H9 (cell line): ENCODE measurements at regions not wholly inside any gene's neighbourhood (a gene's known extent, or its start where the extent isn't known, plus 50 kb on each side); places are given as distances from the start of the nearest gene placed in this dataset.

Experiments
- DNase-seq: peaks from one replicate; pipeline ENCODE4 v3.0.0-alpha.2; 2017
- H2AFZ ChIP-seq: one replicate; pipeline ENCODE4 v1.6.1; 2013; ENCODE audit warnings: mild to moderate bottlenecking, low read length, control low read depth, moderate library complexity
- H2AK5ac ChIP-seq: 2 replicates; pipeline ENCODE4 v1.6.1; 2013; ENCODE audit warnings: low read length, control low read depth, mixed read lengths; ENCODE audit not compliant: insufficient read length
- H2BK120ac ChIP-seq: one replicate; pipeline ENCODE4 v1.6.1; 2013; ENCODE audit warnings: low read depth, mild to moderate bottlenecking, low read length, control low read depth, inconsistent platforms; ENCODE audit not compliant: poor library complexity, severe bottlenecking
- H2BK12ac ChIP-seq: 2 replicates; pipeline ENCODE4 v1.6.1; 2013; ENCODE audit warnings: low read length, control low read depth, mixed read lengths, low read depth; ENCODE audit not compliant: insufficient read length
- H2BK15ac ChIP-seq: 2 replicates; pipeline ENCODE4 v1.6.1; 2013; ENCODE audit warnings: low read depth, low read length, control low read depth
- H2BK20ac ChIP-seq: one replicate; pipeline ENCODE4 v1.6.1; 2013; ENCODE audit warnings: low read depth, mild to moderate bottlenecking, low read length, control low read depth, inconsistent platforms; ENCODE audit not compliant: poor library complexity, severe bottlenecking
- H2BK5ac ChIP-seq: 2 replicates; pipeline ENCODE4 v1.6.1; 2013; ENCODE audit warnings: low read length, control low read depth, mixed read lengths; ENCODE audit not compliant: insufficient read length
- H3K14ac ChIP-seq: 2 replicates; pipeline ENCODE4 v1.6.1; 2013; ENCODE audit warnings: low read length, control low read depth; ENCODE audit not compliant: insufficient read depth
- H3K18ac ChIP-seq: 2 replicates; pipeline ENCODE4 v1.6.1; 2013; ENCODE audit warnings: low read depth, mild to moderate bottlenecking, mixed read lengths, low read length, control low read depth; ENCODE audit not compliant: insufficient read length
- H3K23ac ChIP-seq: 2 replicates; pipeline ENCODE4 v1.6.1; 2013; ENCODE audit warnings: low read length, control low read depth, mixed read lengths, low read depth; ENCODE audit not compliant: insufficient read length
- H3K23me2 ChIP-seq: 2 replicates; pipeline ENCODE4 v1.6.1; 2013; ENCODE audit warnings: low read depth, mild to moderate bottlenecking, mixed read lengths, low read length, control low read depth; ENCODE audit not compliant: insufficient read length, poor library complexity, severe bottlenecking
- H3K27ac ChIP-seq: 2 replicates; pipeline ENCODE4 v1.5.1; 2013; ENCODE audit warnings: low read length, control low read depth, mixed read lengths, low read depth; ENCODE audit not compliant: insufficient read length
- H3K27me3 ChIP-seq: 2 replicates; pipeline ENCODE4 v1.6.1; 2013; ENCODE audit warnings: low read length, control low read depth, inconsistent platforms; ENCODE audit not compliant: insufficient read depth
- H3K4ac ChIP-seq: 2 replicates; pipeline ENCODE4 v1.6.1; 2013; ENCODE audit warnings: low read depth, mild to moderate bottlenecking, control low read depth, inconsistent platforms, low read length, moderate library complexity
- H3K4me1 ChIP-seq: 2 replicates; pipeline ENCODE4 v1.6.1; 2013; ENCODE audit warnings: low read length, control low read depth, inconsistent platforms; ENCODE audit not compliant: insufficient read depth
- H3K4me2 ChIP-seq: 2 replicates; pipeline ENCODE4 v1.6.1; 2013; ENCODE audit warnings: low read length, control low read depth, mixed read lengths; ENCODE audit not compliant: insufficient read length, insufficient read depth
- H3K56ac ChIP-seq: 2 replicates; pipeline ENCODE4 v1.6.1; 2013; ENCODE audit warnings: low read depth, mild to moderate bottlenecking, mixed read lengths, low read length, control low read depth; ENCODE audit not compliant: insufficient read length
- H3K79me1 ChIP-seq: 2 replicates; pipeline ENCODE4 v1.6.1; 2013; ENCODE audit warnings: low read depth, mild to moderate bottlenecking, moderate library complexity, low read length, control low read depth, inconsistent platforms; ENCODE audit not compliant: insufficient read depth, poor library complexity, severe bottlenecking
- H3K79me2 ChIP-seq: 2 replicates; pipeline ENCODE4 v1.6.1; 2013; ENCODE audit warnings: low read length, control low read depth, inconsistent platforms; ENCODE audit not compliant: insufficient read depth
- H3K9ac ChIP-seq: 2 replicates; pipeline ENCODE4 v1.6.1; 2013; ENCODE audit warnings: low read length, control low read depth, mixed read lengths; ENCODE audit not compliant: insufficient read length; ENCODE audit errors: extremely low read depth
- H3K9me3 ChIP-seq: one replicate; pipeline ENCODE4 v1.6.1; 2013; ENCODE audit warnings: low read depth, low read length, inconsistent platforms; ENCODE audit not compliant: control insufficient read depth
- H3T11ph ChIP-seq: one replicate; pipeline ENCODE4 v1.6.1; 2013; ENCODE audit warnings: mild to moderate bottlenecking, low read length, control low read depth, inconsistent platforms
- H4K20me1 ChIP-seq: one replicate; pipeline ENCODE4 v1.6.1; 2013; ENCODE audit not compliant: control insufficient read depth, insufficient read length, insufficient read depth
- H4K5ac ChIP-seq: 2 replicates; pipeline ENCODE4 v1.6.1; 2013; ENCODE audit warnings: low read depth, mild to moderate bottlenecking, mixed read lengths, low read length, control low read depth; ENCODE audit not compliant: insufficient read length
- H4K8ac ChIP-seq: replicated peaks from 2 replicates; pipeline ENCODE4 v1.6.1; 2013; ENCODE audit warnings: low read length, control low read depth, mixed read lengths, low read depth; ENCODE audit not compliant: insufficient read length
- H4K91ac ChIP-seq: 2 replicates; pipeline ENCODE4 v1.6.1; 2013; ENCODE audit warnings: low read depth, mild to moderate bottlenecking, moderate library complexity, mixed read lengths, low read length, control low read depth; ENCODE audit not compliant: insufficient read length
- H3K27ac Mint-ChIP-seq, 3 experiments: 2 replicates in 2 of 3; 3 replicates in 1 of 3; pipeline ENCODE4 v1.8.0; 2020 to 2021; ENCODE audit warnings: mixed read lengths in 3 of 3, mild to moderate bottlenecking in 1 of 3, moderate library complexity in 1 of 3
- H3K27me3 Mint-ChIP-seq: 2 replicates; pipeline ENCODE4 v1.8.0; 2021; ENCODE audit warnings: low read depth, mild to moderate bottlenecking, moderate library complexity, mixed read lengths
- H3K36me3 Mint-ChIP-seq, 3 experiments: 2 replicates in 2 of 3; 3 replicates in 1 of 3; pipeline ENCODE4 v1.8.0; 2020 to 2021; ENCODE audit warnings: low read depth in 3 of 3, mixed read lengths in 3 of 3; ENCODE audit not compliant: insufficient read depth in 1 of 3
- H3K4me1 Mint-ChIP-seq, 2 experiments: 2 replicates each; pipeline ENCODE4 v1.8.0; 2020; ENCODE audit warnings: mixed read lengths in 2 of 2
- H3K4me3 Mint-ChIP-seq, 2 experiments: 2 replicates in 1 of 2; 3 replicates in 1 of 2; pipeline ENCODE4 v1.8.0; 2020 to 2021; ENCODE audit warnings: mild to moderate bottlenecking in 2 of 2, mixed read lengths in 2 of 2, moderate library complexity in 1 of 2
- H3K9me3 Mint-ChIP-seq, 2 experiments: 2 replicates in 1 of 2; 3 replicates in 1 of 2; pipeline ENCODE4 v1.8.0; 2020; ENCODE audit warnings: mild to moderate bottlenecking in 2 of 2, mixed read lengths in 2 of 2, moderate library complexity in 1 of 2
- WGBS: extraction: QIAGEN DNeasy Blood & Tissue Kit; methylation state at CpG from one replicate; pipeline ENCODE4 v1.1.7; 2013; ENCODE audit warnings: missing lambda C conversion rate, low lambda C conversion rate, mixed read lengths; ENCODE audit not compliant: insufficient read length; ENCODE audit errors: extremely low coverage; 5-methylcytosine and 5-hydroxymethylcytosine counted together
- TF ChIP-seq, protein P1 (sequence below): fragments of 200-600 bp; sonication (generic); conservative IDR thresholded peaks from 3 replicates; pipeline ENCODE4 v1.8.0; 2021; ENCODE audit warnings: antibody characterized with exemption, mild to moderate bottlenecking

DNA sequence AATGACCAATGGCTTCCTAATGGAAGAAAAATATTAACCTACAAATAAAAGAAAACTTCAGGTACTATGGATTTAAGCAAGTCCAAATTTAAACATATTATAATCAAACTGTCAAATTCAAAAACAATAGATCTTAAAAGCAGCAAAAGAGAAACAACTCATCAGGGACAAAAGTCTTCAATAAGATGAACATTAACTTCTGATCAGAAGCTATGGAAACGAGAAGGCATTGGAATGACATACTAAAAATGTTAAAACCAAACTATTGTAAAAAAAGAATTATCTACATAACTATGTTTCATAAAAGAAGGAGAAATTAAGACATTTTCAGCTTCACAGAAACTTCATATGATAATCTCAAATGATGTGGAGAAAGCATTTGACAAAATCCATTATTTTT is 334.7 kb downstream of the ANKRD7 start:
- H2BK12ac ChIP-seq: no peak overlapping the region
- no peaks in the 10 kb centered on the region for H3K79me1 ChIP-seq
- H3K9me3 ChIP-seq: no peaks in the 10 kb centered on the region
- no peak overlapping the region for H3K23ac ChIP-seq
- no peak overlapping the region for H3K4me2 ChIP-seq
- no peak overlapping the region for H3T11ph ChIP-seq
- no peaks in the 10 kb centered on the region for H3K4me1 ChIP-seq
- no peak overlapping the region for H2AFZ ChIP-seq
- no peak for DNase-seq
- H2BK5ac ChIP-seq: no peak overlapping the region
- H2BK120ac ChIP-seq: no peak overlapping the region
- no peak overlapping the region for H3K56ac ChIP-seq
- no peak overlapping the region for H3K4ac ChIP-seq
- no peaks in the 10 kb centered on the region for H3K23me2 ChIP-seq
- no peak overlapping the region for H3K18ac ChIP-seq
- Mint-ChIP-seq H3K4me1 (no peaks in the 10 kb centered on the region), H3K27me3 (no peaks in the 10 kb centered on the region; the same call in 1 of the 2 replicates), H3K9me3 (peaks cover 13 to 17% of the 10 kb centered on the region in 2 experiments; a peak in 4 of 5 replicates), H3K27ac (no peak overlapping the region), H3K4me3 (no peak overlapping the region), H3K36me3 (peaks cover 0 to 14% (median 5%) of the 10 kb centered on the region in 3 experiments; a peak in 4 of 7 replicates)
- no peaks in the 10 kb centered on the region for H3K27me3 ChIP-seq
- no peaks in the 10 kb centered on the region for H3K79me2 ChIP-seq
- H2BK15ac ChIP-seq: no peak overlapping the region
- H3K14ac ChIP-seq: no peak overlapping the region
- H4K20me1 ChIP-seq: no peaks in the 10 kb centered on the region
- no peak overlapping the region for H4K8ac ChIP-seq
- TF ChIP-seq, protein P1, sequence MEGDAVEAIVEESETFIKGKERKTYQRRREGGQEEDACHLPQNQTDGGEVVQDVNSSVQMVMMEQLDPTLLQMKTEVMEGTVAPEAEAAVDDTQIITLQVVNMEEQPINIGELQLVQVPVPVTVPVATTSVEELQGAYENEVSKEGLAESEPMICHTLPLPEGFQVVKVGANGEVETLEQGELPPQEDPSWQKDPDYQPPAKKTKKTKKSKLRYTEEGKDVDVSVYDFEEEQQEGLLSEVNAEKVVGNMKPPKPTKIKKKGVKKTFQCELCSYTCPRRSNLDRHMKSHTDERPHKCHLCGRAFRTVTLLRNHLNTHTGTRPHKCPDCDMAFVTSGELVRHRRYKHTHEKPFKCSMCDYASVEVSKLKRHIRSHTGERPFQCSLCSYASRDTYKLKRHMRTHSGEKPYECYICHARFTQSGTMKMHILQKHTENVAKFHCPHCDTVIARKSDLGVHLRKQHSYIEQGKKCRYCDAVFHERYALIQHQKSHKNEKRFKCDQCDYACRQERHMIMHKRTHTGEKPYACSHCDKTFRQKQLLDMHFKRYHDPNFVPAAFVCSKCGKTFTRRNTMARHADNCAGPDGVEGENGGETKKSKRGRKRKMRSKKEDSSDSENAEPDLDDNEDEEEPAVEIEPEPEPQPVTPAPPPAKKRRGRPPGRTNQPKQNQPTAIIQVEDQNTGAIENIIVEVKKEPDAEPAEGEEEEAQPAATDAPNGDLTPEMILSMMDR: no peak
- H2AK5ac ChIP-seq: no peak overlapping the region
- no peak overlapping the region for H4K5ac ChIP-seq
- H2BK20ac ChIP-seq: no peak overlapping the region
- H4K91ac ChIP-seq: no peak overlapping the region
- H3K27ac ChIP-seq: no peak overlapping the region
- H3K9ac ChIP-seq: no peak overlapping the region
- WGBS: no CpG with 5 or more reads among the region's 1 CpG
